ENCODE measurements at regions not wholly inside any gene's neighbourhood (a gene's known extent, or its start where the extent isn't known, plus 50 kb on each side); places are given as distances from the start of the nearest gene placed in this dataset.

DNA sequence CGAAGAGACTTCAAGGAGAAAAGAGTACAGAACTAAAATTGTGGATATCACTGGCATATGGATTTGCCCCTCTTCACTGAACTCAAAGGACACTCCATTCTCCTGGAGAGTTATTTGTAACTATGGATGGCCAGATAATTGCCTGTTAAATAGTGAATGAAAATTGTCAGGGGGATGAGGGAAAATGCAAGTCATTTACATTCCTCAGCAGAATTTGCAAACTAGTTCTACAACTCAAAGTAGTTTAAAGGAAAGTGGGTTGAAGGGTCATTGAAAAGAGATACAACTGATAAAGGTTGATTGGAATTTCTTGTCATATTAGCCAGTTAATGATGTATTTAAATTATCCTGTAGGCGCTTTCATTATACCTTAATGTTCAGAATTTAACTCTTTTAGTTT is 266.5 kb upstream of the SPOPL start:
- intact Hi-C loops (cut with DNase I; ENCODE audit: low total_unique reads) = no loop called here
- WGBS, 2 donors = 91 to 96% methylated on average over 2 of the region's 2 CpGs
- DNase-seq (ENCODE audit: low spot score in 2 of 2) = no peak
- no peak overlapping the region for H3K4me3 ChIP-seq (ENCODE audit: low read depth, poor library complexity, severe bottlenecking)
- TF ChIP-seq, protein P1, sequence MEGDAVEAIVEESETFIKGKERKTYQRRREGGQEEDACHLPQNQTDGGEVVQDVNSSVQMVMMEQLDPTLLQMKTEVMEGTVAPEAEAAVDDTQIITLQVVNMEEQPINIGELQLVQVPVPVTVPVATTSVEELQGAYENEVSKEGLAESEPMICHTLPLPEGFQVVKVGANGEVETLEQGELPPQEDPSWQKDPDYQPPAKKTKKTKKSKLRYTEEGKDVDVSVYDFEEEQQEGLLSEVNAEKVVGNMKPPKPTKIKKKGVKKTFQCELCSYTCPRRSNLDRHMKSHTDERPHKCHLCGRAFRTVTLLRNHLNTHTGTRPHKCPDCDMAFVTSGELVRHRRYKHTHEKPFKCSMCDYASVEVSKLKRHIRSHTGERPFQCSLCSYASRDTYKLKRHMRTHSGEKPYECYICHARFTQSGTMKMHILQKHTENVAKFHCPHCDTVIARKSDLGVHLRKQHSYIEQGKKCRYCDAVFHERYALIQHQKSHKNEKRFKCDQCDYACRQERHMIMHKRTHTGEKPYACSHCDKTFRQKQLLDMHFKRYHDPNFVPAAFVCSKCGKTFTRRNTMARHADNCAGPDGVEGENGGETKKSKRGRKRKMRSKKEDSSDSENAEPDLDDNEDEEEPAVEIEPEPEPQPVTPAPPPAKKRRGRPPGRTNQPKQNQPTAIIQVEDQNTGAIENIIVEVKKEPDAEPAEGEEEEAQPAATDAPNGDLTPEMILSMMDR (IDR thresholded peaks at IDR 0.05) = no peak
- no peak for TF ChIP-seq POLR2A (IDR thresholded peaks at IDR 0.05)

GRCh38 chr2:138236142-138236541 is 265.4 kb upstream of the SPOPL start:
- WGBS, 2 donors = 95% methylated on average over 6 of the region's 6 CpGs
- no peak overlapping the region for H3K4me3 ChIP-seq (ENCODE audit: low read depth, poor library complexity, severe bottlenecking)
- no peak for DNase-seq (ENCODE audit: low spot score in 2 of 2)
- intact Hi-C loops (cut with DNase I; ENCODE audit: low total_unique reads) = no loop called here
- TF ChIP-seq, protein P1 (IDR thresholded peaks at IDR 0.05) = no peak
- TF ChIP-seq POLR2A (IDR thresholded peaks at IDR 0.05) = no peak

- WGBS, 2 donors = 19 to 35% methylated on average over 5 of the region's 5 CpGs
- intact Hi-C loops (cut with DNase I; ENCODE audit: low total_unique reads) = no loop called here
- no peak for DNase-seq (ENCODE audit: low spot score in 2 of 2)
- TF ChIP-seq POLR2A (IDR thresholded peaks at IDR 0.05) = no peak
- TF ChIP-seq, protein P1 (IDR thresholded peaks at IDR 0.05) = no peak
- no peak overlapping the region for H3K4me3 ChIP-seq (ENCODE audit: low read depth, poor library complexity, severe bottlenecking)
Measured at GRCh38 chr2:138237667-138238384, 263.7 kb upstream of the SPOPL start.

DNA sequence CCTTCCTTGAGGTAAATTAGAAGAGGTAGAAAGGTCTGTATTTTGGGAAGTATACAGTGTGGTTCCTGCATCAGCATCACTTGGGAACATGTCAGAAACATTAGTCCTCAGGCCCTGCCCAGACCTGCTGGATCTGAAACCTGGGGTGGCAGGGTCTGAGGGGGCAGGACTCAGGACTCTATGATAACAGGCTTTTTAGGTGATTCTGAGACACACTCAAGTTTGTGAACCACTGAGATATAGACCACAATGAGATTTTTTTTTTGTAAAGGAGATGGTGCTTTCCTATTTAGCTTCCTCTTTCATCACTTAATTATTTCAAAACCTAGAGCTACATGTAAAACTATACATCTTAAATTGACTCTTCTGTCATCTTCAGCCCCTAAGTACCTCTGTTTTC is 262.7 kb upstream of the SPOPL start:
- no peak overlapping the region for H3K4me3 ChIP-seq (ENCODE audit: low read depth, poor library complexity, severe bottlenecking)
- TF ChIP-seq, protein P1 (IDR thresholded peaks at IDR 0.05) = no peak
- TF ChIP-seq POLR2A (IDR thresholded peaks at IDR 0.05) = no peak
- DNase-seq (ENCODE audit: low spot score in 2 of 2) = no peak
- intact Hi-C loops (cut with DNase I; ENCODE audit: low total_unique reads) = no loop called here

GRCh38 chr2:138239902-138240491 is 261.6 kb upstream of the SPOPL start:
- TF ChIP-seq, protein P1 (IDR thresholded peaks at IDR 0.05) = no peak
- TF ChIP-seq POLR2A (IDR thresholded peaks at IDR 0.05) = no peak
- no peak overlapping the region for H3K4me3 ChIP-seq (ENCODE audit: low read depth, poor library complexity, severe bottlenecking)
- no peak for DNase-seq (ENCODE audit: low spot score in 2 of 2)
- intact Hi-C loops (cut with DNase I; ENCODE audit: low total_unique reads) = no loop called here
- WGBS, 2 donors = 52 to 65% methylated on average over 2 of the region's 2 CpGs

GRCh38 chr2:138243372-138243771 is 258.2 kb upstream of the SPOPL start:
- DNase-seq (ENCODE audit: low spot score in 2 of 2) = no peak
- H3K4me3 ChIP-seq (ENCODE audit: low read depth, poor library complexity, severe bottlenecking) = no peak overlapping the region
- no peak for TF ChIP-seq POLR2A (IDR thresholded peaks at IDR 0.05)
- TF ChIP-seq, protein P1 (IDR thresholded peaks at IDR 0.05) = no peak
- intact Hi-C loops (cut with DNase I; ENCODE audit: low total_unique reads) = no loop called here

Data from lower leg skin (tissue), 4 donors.